Caco-2 (cell line): ENCODE measurements at regions not wholly inside any gene's neighbourhood (a gene's known extent, or its start where the extent isn't known, plus 50 kb on each side); places are given as distances from the start of the nearest gene placed in this dataset.

Experiments used
- BruUV-seq: library from RNA; stranded (reverse); fragments of 400-500 nt; replicated peaks from 2 replicates; lab custom pipeline; 2021; lab: Mats Ljungman, UMichigan
- CTCF ChIA-PET: fragments of 300-600 bp; sonication (Branson Sonifier 250); formaldehyde crosslinking; loops from one replicate; lab custom pipeline; 2022; ENCODE audit warnings: antibody characterized with exemption; lab: Charles Lee
- POLR2A ChIA-PET: fragments of 300-600 bp; sonication (Branson Sonifier 250); formaldehyde crosslinking; loops from one replicate; lab custom pipeline; 2022; ENCODE audit warnings: antibody characterized with exemption; lab: Charles Lee
- DNase-seq, 2 experiments: peaks; one replicate each; pipeline versions ENCODE4 v3.0.0 to v3.0.0-alpha.2; 2020 to 2022
- H3K27me3 ChIP-seq: replicated peaks from 2 replicates; pipeline ENCODE4 v1.6.0; 2011; ENCODE audit warnings: low read length; ENCODE audit not compliant: control insufficient read depth, insufficient read depth
- H3K36me3 ChIP-seq: 2 replicates; pipeline ENCODE4 v1.5.1; 2011; ENCODE audit warnings: low read length; ENCODE audit not compliant: control insufficient read depth, insufficient read depth
- H3K4me1 ChIP-seq: fragments of 250-450 bp; sonication (Bioruptor Pico); 2 replicates; pipeline ENCODE4 v1.5.1; 2020; ENCODE audit warnings: mild to moderate bottlenecking
- H3K4me3 ChIP-seq: 2 replicates; pipeline ENCODE4 v1.5.1; 2011; ENCODE audit warnings: low read depth, mild to moderate bottlenecking, control low read depth, low read length
- H3K9me3 ChIP-seq: fragments of 250-450 bp; sonication (Bioruptor Pico); 2 replicates; pipeline ENCODE4 v1.5.1; 2020; ENCODE audit warnings: mild to moderate bottlenecking, moderate library complexity
- H3K27ac Mint-ChIP-seq: one replicate; pipeline ENCODE4 v1.8.0; 2022; ENCODE audit warnings: mixed read lengths; ENCODE audit not compliant: unreplicated experiment
- H3K27me3 Mint-ChIP-seq: one replicate; pipeline ENCODE4 v1.8.0; 2022; ENCODE audit warnings: mixed read lengths; ENCODE audit not compliant: insufficient read depth, unreplicated experiment
- H3K36me3 Mint-ChIP-seq: one replicate; pipeline ENCODE4 v1.8.0; 2022; ENCODE audit warnings: mild to moderate bottlenecking, mixed read lengths; ENCODE audit not compliant: insufficient read depth, unreplicated experiment
- H3K4me1 Mint-ChIP-seq: one replicate; pipeline ENCODE4 v1.8.0; 2022; ENCODE audit warnings: low read depth, mixed read lengths; ENCODE audit not compliant: unreplicated experiment
- H3K4me3 Mint-ChIP-seq: one replicate; pipeline ENCODE4 v1.8.0; 2022; ENCODE audit warnings: mild to moderate bottlenecking, moderate library complexity, mixed read lengths; ENCODE audit not compliant: unreplicated experiment
- H3K9me3 Mint-ChIP-seq: one replicate; pipeline ENCODE4 v1.8.0; 2022; ENCODE audit warnings: mixed read lengths; ENCODE audit not compliant: unreplicated experiment
- intact Hi-C: fragments of 100-400 bp; cut with micrococcal nuclease; formaldehyde crosslinking; loops from one replicate; pipeline ENCODE4 v1.10.0; 2022; ENCODE audit not compliant: unreplicated experiment
- TF ChIP-seq, protein P1 (sequence below), 2 experiments: fragments of 200-600 bp in 1 of 2; IDR thresholded peaks; 1 replicate in 1 of 2; 2 replicates in 1 of 2; pipeline versions ENCODE4 v1.5.1 to v1.8.0; 2011 to 2022; ENCODE audit warnings: antibody characterized with exemption in 1 of 2, control low read depth in 1 of 2, inconsistent platforms in 1 of 2, low read depth in 1 of 2, low read length in 1 of 2, mild to moderate bottlenecking in 1 of 2, moderate library complexity in 1 of 2; ENCODE audit not compliant: insufficient read depth in 1 of 2, severe bottlenecking in 1 of 2, unreplicated experiment in 1 of 2

DNA sequence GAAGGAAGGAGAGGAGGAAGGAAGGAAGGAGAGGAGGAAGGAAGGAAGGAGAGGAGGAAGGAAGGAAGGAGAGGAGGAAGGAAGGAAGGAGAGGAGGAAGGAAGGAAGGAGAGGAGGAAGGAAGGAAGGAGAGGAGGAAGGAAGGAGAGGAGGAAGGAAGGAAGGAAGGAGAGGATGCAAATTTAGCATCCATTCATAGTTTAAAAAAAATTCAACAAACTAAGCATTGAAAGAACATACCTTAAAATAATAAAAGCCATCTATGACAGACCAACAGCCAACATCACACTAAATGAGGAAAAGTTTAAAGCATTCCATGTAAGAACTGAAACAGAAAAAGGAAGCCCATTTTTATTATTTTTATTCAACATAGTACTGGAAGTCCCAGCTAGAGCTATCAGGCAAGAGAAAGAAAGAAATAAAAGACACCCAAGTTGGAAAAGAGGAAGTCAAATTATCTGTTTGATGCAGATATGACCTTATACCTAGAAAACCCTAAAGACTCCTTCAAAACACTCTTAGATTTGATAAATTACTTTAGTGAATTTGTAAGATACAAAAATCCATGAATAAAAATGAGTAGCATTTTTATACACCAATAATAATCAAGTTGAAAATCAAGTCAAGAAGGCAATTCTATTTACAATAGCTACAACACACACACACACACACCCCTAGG, 52.2 kb upstream of the FXR1 start:
- no peaks in the 10 kb centered on the region for H3K36me3 Mint-ChIP-seq
- DNase-seq: no peak
- POLR2A ChIA-PET: no interaction called here
- H3K27ac Mint-ChIP-seq: no peak overlapping the region
- CTCF ChIA-PET: no interaction called here
- Histone ChIP-seq H3K4me1 (no peaks in the 10 kb centered on the region), H3K4me3 (no peak overlapping the region), H3K9me3 (no peaks in the 10 kb centered on the region; the same call in 1 of the 2 replicates), H3K36me3 (no peaks in the 10 kb centered on the region), H3K27me3 (no peaks in the 10 kb centered on the region)
- H3K4me3 Mint-ChIP-seq: no peak overlapping the region
- TF ChIP-seq, protein P1, sequence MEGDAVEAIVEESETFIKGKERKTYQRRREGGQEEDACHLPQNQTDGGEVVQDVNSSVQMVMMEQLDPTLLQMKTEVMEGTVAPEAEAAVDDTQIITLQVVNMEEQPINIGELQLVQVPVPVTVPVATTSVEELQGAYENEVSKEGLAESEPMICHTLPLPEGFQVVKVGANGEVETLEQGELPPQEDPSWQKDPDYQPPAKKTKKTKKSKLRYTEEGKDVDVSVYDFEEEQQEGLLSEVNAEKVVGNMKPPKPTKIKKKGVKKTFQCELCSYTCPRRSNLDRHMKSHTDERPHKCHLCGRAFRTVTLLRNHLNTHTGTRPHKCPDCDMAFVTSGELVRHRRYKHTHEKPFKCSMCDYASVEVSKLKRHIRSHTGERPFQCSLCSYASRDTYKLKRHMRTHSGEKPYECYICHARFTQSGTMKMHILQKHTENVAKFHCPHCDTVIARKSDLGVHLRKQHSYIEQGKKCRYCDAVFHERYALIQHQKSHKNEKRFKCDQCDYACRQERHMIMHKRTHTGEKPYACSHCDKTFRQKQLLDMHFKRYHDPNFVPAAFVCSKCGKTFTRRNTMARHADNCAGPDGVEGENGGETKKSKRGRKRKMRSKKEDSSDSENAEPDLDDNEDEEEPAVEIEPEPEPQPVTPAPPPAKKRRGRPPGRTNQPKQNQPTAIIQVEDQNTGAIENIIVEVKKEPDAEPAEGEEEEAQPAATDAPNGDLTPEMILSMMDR (IDR thresholded peaks at IDR 0.05; ENCODE audit: insufficient read depth in 1 of 2, low read depth in 1 of 2, low read length in 1 of 2, severe bottlenecking in 1 of 2, unreplicated experiment in 1 of 2): no peak
- H3K4me1 Mint-ChIP-seq: no peaks in the 10 kb centered on the region
- no peaks in the 10 kb centered on the region for H3K9me3 Mint-ChIP-seq
- peaks cover 15% of the 10 kb centered on the region for H3K27me3 Mint-ChIP-seq
- intact Hi-C loops: no loop called here
- no TSS peak for BruUV-seq
